Neural progenitor cell (in vitro differentiated cells): ENCODE measurements at regions not wholly inside any gene's neighbourhood (a gene's known extent, or its start where the extent isn't known, plus 50 kb on each side); places are given as distances from the start of the nearest gene placed in this dataset.
"Not testable (repeated sequence)": the region's sequence is repeated elsewhere in the genome, so short reads cannot be mapped to it uniquely, and the experiment has no call there.

ENCODE experiments used
- DNase-seq: peaks from one replicate; pipeline ENCODE4 v3.0.0-alpha.2; 2016; ENCODE audit warnings: low spot score
- H2AFZ ChIP-seq: fragments of 200-600 bp; sonication (generic); replicated peaks from 2 replicates; pipeline ENCODE4 v1.6.1; 2016; ENCODE audit warnings: antibody characterized with exemption
- H3F3A ChIP-seq: fragments of 200-600 bp; sonication (generic); 2 replicates; pipeline ENCODE4 v1.6.1; 2016; ENCODE audit warnings: antibody characterized with exemption, low read depth
- H3K27ac ChIP-seq: fragments of 200-600 bp; sonication (generic); 2 replicates; pipeline ENCODE4 v1.5.1; 2016; ENCODE audit warnings: mild to moderate bottlenecking
- H3K27me3 ChIP-seq: fragments of 200-600 bp; sonication (generic); 2 replicates; pipeline ENCODE4 v1.6.1; 2016; ENCODE audit warnings: mild to moderate bottlenecking, moderate library complexity
- H3K36me3 ChIP-seq: fragments of 200-600 bp; sonication (generic); 2 replicates; pipeline ENCODE4 v1.5.1; 2016
- H3K4me1 ChIP-seq: fragments of 200-600 bp; sonication (generic); 2 replicates; pipeline ENCODE4 v1.6.1; 2016; ENCODE audit warnings: mixed run types
- H3K4me2 ChIP-seq: fragments of 200-600 bp; sonication (generic); 2 replicates; pipeline ENCODE4 v1.6.1; 2016
- H3K4me3 ChIP-seq: fragments of 200-600 bp; sonication (generic); 2 replicates; pipeline ENCODE4 v1.5.1; 2016
- H3K79me2 ChIP-seq: fragments of 200-600 bp; sonication (generic); 2 replicates; pipeline ENCODE4 v1.6.1; 2016; ENCODE audit warnings: low read depth
- H3K9ac ChIP-seq: fragments of 200-600 bp; sonication (generic); 2 replicates; pipeline ENCODE4 v1.6.1; 2016
- H3K9me3 ChIP-seq: fragments of 200-600 bp; sonication (generic); 2 replicates; pipeline ENCODE4 v1.5.1; 2016; ENCODE audit warnings: low read depth
- H4K20me1 ChIP-seq: fragments of 200-600 bp; sonication (generic); 2 replicates; pipeline ENCODE4 v1.6.1; 2016; ENCODE audit warnings: low read depth
- H3K27ac Mint-ChIP-seq: 3 replicates; pipeline ENCODE4 v1.8.0; 2021; ENCODE audit warnings: mixed read lengths
- H3K27me3 Mint-ChIP-seq: 2 replicates; pipeline ENCODE4 v1.8.0; 2022; ENCODE audit warnings: low read depth, mild to moderate bottlenecking, inconsistent platforms, moderate library complexity, mixed read lengths; ENCODE audit not compliant: insufficient read depth
- H3K36me3 Mint-ChIP-seq: 3 replicates; pipeline ENCODE4 v1.8.0; 2021; ENCODE audit warnings: mixed read lengths
- H3K4me1 Mint-ChIP-seq: 3 replicates; pipeline ENCODE4 v1.8.0; 2021; ENCODE audit warnings: mixed read lengths
- H3K4me3 Mint-ChIP-seq: 3 replicates; pipeline ENCODE4 v1.8.0; 2021; ENCODE audit warnings: mild to moderate bottlenecking, moderate library complexity, mixed read lengths
- H3K9me3 Mint-ChIP-seq: 3 replicates; pipeline ENCODE4 v1.8.0; 2020; ENCODE audit warnings: mixed read lengths
- CTCF ChIP-seq: fragments of 200-600 bp; sonication (generic); IDR thresholded peaks from 2 replicates; pipeline ENCODE4 v1.5.1; 2017; ENCODE audit warnings: antibody characterized with exemption, mild to moderate bottlenecking
- EZH2 ChIP-seq: fragments of 200-600 bp; sonication (generic); IDR thresholded peaks from 2 replicates; pipeline ENCODE4 v1.6.1; 2017; ENCODE audit warnings: antibody characterized with exemption, mild to moderate bottlenecking, moderate library complexity
- EZH2phosphoT487 ChIP-seq: fragments of 200-600 bp; sonication (generic); IDR thresholded peaks from 2 replicates; pipeline ENCODE4 v1.6.1; 2017; ENCODE audit warnings: antibody characterized with exemption

- H3K9ac ChIP-seq: no peak overlapping the region
- no peak overlapping the region for H3K4me2 ChIP-seq
- no peaks in the 10 kb centered on the region for H4K20me1 ChIP-seq
- no peaks in the 10 kb centered on the region for H3K79me2 ChIP-seq
- H3K4me1 ChIP-seq: peaks cover 15% of the 10 kb centered on the region
- no peaks in the 10 kb centered on the region for H3F3A ChIP-seq
- H3K27ac Mint-ChIP-seq: no peak overlapping the region
- peaks cover 25% of the 10 kb centered on the region for H3K4me1 Mint-ChIP-seq
- H3K27ac ChIP-seq: no peak overlapping the region
- H3K4me3 Mint-ChIP-seq: no peak overlapping the region
- no peak overlapping the region for H2AFZ ChIP-seq
- H3K4me3 ChIP-seq: no peak overlapping the region
- no peaks in the 10 kb centered on the region for H3K9me3 ChIP-seq
- no peaks in the 10 kb centered on the region for H3K27me3 ChIP-seq
- DNase-seq: no peak
- H3K27me3 Mint-ChIP-seq: peaks cover 3% of the 10 kb centered on the region
- H3K9me3 Mint-ChIP-seq: peaks cover 4% of the 10 kb centered on the region
- TF ChIP-seq EZH2 (no peak), CTCF (no peak), EZH2phosphoT487 (no peak)
- no peaks in the 10 kb centered on the region for H3K36me3 ChIP-seq
- H3K36me3 Mint-ChIP-seq: no peaks in the 10 kb centered on the region
Observed at GRCh38 chr14:97066068-97066899, 269.1 kb downstream of the VRK1 start.

- not testable (repeated sequence) for H3K9ac ChIP-seq
Observed at GRCh38 chr14:97068293-97068692, 271.1 kb downstream of the VRK1 start.

GRCh38 chr14:97070259-97070658 is 273.1 kb downstream of the VRK1 start:
- no peaks in the 10 kb centered on the region for H3K79me2 ChIP-seq
- peaks cover 10% of the 10 kb centered on the region for H3K4me1 ChIP-seq
- H4K20me1 ChIP-seq: no peaks in the 10 kb centered on the region
- Mint-ChIP-seq H3K36me3 (no peaks in the 10 kb centered on the region), H3K4me1 (peaks cover 21% of the 10 kb centered on the region), H3K4me3 (no peak overlapping the region), H3K9me3 (no peaks in the 10 kb centered on the region), H3K27ac (no peak overlapping the region), H3K27me3 (peaks cover 10% of the 10 kb centered on the region)
- no peaks in the 10 kb centered on the region for H3K36me3 ChIP-seq
- no peaks in the 10 kb centered on the region for H3F3A ChIP-seq
- TF ChIP-seq EZH2: no peak
- no peak for TF ChIP-seq CTCF
- no peak for TF ChIP-seq EZH2phosphoT487
- no peak overlapping the region for H3K4me3 ChIP-seq
- H3K9me3 ChIP-seq: no peaks in the 10 kb centered on the region
- no peak overlapping the region for H3K4me2 ChIP-seq
- H2AFZ ChIP-seq: no peak overlapping the region
- no peak overlapping the region for H3K27ac ChIP-seq
- DNase-seq: no peak
- H3K27me3 ChIP-seq: no peaks in the 10 kb centered on the region
- no peak overlapping the region for H3K9ac ChIP-seq

More at GRCh38 chr14:97068293-97068692, 271.1 kb downstream of the VRK1 start:
- not testable (repeated sequence) for H3K79me2 ChIP-seq, H3K9me3 Mint-ChIP-seq, H3K36me3 ChIP-seq, H3K4me3 Mint-ChIP-seq, H3K4me2 ChIP-seq, H4K20me1 ChIP-seq, H3K27me3 Mint-ChIP-seq, H3K27me3 ChIP-seq, H2AFZ ChIP-seq, H3K36me3 Mint-ChIP-seq, H3K27ac Mint-ChIP-seq, H3K27ac ChIP-seq, H3K9me3 ChIP-seq, H3F3A ChIP-seq, H3K4me3 ChIP-seq, DNase-seq
- peaks cover 25% of the 10 kb centered on the region for H3K4me1 Mint-ChIP-seq
- H3K4me1 ChIP-seq: peaks cover 13% of the 10 kb centered on the region

- H3K4me1 Mint-ChIP-seq: peaks cover 17% of the 10 kb centered on the region
- Histone ChIP-seq H3F3A (no peaks in the 10 kb centered on the region), H3K36me3 (no peaks in the 10 kb centered on the region), H3K9ac (no peak overlapping the region), H3K79me2 (no peaks in the 10 kb centered on the region), H2AFZ (no peak overlapping the region), H3K4me3 (no peak overlapping the region), H3K27me3 (no peaks in the 10 kb centered on the region), H3K27ac (no peak overlapping the region), H4K20me1 (no peaks in the 10 kb centered on the region), H3K4me1 (peaks cover 10% of the 10 kb centered on the region), H3K4me2 (no peak overlapping the region), H3K9me3 (no peaks in the 10 kb centered on the region)
- no peaks in the 10 kb centered on the region for H3K36me3 Mint-ChIP-seq
- H3K27me3 Mint-ChIP-seq: peaks cover 12% of the 10 kb centered on the region
- H3K4me3 Mint-ChIP-seq: no peak overlapping the region
- DNase-seq: no peak
- no peak for TF ChIP-seq EZH2phosphoT487
- no peak for TF ChIP-seq CTCF
- no peak for TF ChIP-seq EZH2
- H3K9me3 Mint-ChIP-seq: no peaks in the 10 kb centered on the region
- peak overlapping the region; percentile 14 for H3K27ac Mint-ChIP-seq
Observed at GRCh38 chr14:97071177-97071576, 274.0 kb downstream of the VRK1 start.
